HUDEP-2 (cell line): ENCODE measurements at regions not wholly inside any gene's neighbourhood (a gene's known extent, or its start where the extent isn't known, plus 50 kb on each side); places are given as distances from the start of the nearest gene placed in this dataset.

ENCODE experiments used
- DNase-seq, 76 experiments: peaks; one replicate each; lab custom pipeline; 2025; ENCODE audit not compliant: unreplicated experiment in 76 of 76; lab: John Stamatoyannopoulos, UW

DNA sequence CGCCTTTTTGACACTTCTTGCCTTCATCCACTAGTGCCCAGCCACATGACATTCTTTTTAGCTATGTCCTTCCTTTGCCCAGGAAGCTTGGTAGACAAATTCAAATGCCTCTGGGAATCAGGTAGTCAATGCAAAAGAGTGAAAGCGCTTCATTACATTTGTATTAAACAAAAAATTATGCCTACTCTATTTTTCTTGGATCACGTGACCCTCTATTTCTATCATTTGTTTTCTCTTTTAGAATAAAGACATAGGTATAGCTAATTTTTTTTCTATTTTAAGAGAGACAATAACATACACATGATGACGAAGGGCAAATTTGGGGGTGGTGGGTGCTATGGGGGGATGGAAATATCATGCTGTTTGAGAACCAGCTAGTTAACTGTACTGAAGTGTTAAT lies 384.8 kb downstream of the C3orf38 start:
- DNase-seq: no peak

- DNase-seq: no peak
Observed at GRCh38 chr3:88535563-88535962, 385.8 kb downstream of the C3orf38 start.

GRCh38 chr3:88542916-88543315 lies 393.2 kb downstream of the C3orf38 start:
- no peak for DNase-seq

DNA sequence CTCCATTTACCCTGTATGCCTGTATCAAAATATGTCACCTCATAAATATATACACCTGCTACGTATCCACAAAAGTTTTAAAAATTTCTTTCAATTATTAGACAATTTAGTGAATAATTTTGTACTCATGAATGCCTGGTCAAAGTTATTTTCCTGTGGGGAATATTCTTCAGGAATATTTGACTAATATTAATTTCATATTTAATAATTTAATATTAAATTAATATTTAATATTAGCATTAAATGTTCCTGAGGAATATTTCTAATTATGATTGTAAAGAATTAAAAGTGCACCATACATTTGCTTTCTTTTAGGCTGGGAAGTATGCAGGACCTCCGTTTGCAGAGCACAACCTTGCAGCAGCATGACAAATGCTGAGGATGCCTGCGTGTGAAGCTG lies 422.7 kb downstream of the C3orf38 start:
- no peak for DNase-seq

DNA sequence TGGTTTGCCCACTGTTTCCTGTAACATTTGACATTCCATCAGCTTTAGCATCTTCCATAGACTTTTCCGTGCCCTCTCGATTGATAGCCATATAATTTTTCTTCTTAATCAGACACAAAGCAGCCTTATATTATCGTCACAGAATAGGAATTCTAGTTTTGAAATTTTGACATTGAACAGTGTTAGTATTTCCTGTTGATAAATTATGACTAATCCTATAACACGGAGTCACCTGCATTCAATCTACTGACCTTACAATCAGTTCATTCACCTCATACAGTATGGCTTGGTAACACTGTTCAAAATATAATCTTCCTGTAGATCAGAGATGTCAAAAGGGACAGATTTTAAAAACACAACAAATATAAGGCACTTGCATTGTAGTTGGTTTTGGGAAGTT lies 423.7 kb downstream of the C3orf38 start:
- no peak for DNase-seq

DNA sequence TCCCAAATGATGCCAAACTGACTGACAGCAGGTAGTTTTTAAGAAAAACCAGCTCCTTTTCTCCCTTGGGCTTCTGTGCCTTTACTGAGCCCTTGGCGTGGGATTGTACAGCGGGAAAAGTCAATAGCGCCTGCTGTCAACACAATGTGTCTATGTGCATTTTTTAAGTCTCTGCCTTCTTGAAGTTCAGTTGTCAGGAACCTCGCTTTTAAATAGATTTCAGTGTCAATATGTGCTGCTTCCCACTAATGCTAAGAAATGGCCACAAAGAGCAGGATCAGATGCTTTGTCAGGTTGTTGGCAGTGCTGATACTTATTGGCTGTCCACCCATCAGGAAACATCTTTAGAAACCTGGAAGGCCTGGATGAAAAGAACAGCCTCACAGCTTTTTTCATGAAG lies 424.4 kb downstream of the C3orf38 start:
- no peak for DNase-seq

- DNase-seq: no peak
Observed at GRCh38 chr3:88584451-88584850, 434.7 kb downstream of the C3orf38 start.

DNA sequence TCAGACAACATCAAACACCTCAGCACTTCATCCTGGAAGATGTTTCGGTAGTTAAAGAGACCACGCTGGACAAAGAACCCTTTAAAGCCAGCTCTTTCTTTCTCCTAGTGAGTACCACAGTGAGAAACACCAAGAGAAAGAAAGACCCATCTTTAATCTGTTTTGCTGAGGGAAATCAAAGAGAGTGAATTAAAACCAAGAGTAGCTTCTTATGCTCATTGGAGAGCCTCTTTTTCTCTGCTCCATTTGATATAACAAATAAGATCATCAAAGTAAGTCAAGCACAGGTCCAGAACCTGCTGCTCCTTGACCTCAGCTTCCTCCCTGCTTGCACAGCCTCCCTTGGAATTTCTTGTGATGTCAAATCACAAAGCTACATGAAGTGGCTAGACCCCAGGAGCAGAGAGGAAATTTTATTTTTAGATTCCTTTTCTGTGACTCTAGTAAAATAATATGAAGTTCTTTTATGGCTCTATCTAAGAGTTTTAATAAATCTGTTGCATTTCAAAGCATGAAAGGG lies 436.4 kb downstream of the C3orf38 start:
- DNase-seq: no peak

DNA sequence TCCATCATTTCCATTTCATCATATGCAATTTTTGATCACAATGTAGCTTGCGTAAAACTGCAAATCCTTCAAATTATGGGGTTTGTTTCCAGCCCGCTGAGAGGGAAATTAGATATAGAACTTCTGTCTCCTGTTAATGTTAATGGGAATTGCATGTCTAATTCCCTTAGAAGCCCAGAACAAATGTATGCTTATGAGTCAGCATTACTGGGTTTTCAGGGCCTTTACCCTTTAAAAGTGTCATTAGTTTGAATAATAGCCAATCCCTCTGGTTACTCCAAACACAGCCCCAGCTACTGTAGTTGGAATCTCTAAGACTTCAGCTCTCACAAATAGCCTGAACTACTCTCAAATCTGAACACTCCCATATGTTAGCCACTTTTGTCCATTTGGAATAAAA lies 439.4 kb downstream of the C3orf38 start:
- no peak for DNase-seq

GRCh38 chr3:88595026-88595425 lies 445.3 kb downstream of the C3orf38 start:
- peak in 2 of 76 experiments; percentile 14 to 15 for DNase-seq

DNA sequence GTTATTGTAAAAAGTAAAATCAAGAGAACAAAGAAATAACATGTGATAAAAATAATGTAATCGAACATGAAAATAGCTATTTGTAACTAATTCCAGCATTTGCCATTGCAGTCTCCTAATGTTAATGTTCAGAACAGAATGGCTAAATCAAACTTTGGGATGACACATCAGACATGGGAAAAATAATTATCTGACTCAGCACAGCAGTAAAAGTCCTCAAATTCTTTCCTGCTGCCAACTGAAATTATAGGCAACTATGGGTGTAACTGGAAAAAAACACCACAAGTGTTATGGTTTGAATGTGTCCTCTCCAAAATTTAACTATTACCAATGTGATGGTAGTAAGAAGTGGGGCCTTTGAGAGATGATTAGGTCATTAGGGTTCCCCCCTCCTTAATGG lies 446.7 kb downstream of the C3orf38 start:
- no peak for DNase-seq

- no peak for DNase-seq
Observed at GRCh38 chr3:88610820-88611219, 461.1 kb downstream of the C3orf38 start.

GRCh38 chr3:88611826-88612326 lies 462.1 kb downstream of the C3orf38 start:
- peak in 4 of 76 experiments; percentile 4 to 45 (median 17) for DNase-seq

DNA sequence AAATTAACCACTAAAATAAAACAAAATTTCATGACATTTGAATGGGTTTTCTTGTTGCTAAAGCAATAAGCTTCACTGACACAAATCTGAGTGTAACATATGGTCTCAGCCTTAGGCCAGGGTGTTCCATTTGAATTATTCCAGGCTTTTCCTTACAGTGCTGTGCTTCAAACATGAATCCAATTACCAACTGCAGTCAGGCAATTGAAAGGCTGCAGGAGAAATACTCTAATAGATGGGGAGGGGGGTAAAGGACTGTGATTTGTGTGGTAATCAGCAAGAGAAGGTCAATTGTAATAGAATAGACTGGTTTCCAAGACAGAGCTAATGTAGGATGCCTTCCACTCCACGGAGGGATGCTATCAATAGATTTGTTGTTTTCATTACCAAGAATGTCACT lies 466.7 kb downstream of the C3orf38 start:
- no peak for DNase-seq

GRCh38 chr3:88617283-88617682 lies 467.5 kb downstream of the C3orf38 start:
- DNase-seq: no peak

DNA sequence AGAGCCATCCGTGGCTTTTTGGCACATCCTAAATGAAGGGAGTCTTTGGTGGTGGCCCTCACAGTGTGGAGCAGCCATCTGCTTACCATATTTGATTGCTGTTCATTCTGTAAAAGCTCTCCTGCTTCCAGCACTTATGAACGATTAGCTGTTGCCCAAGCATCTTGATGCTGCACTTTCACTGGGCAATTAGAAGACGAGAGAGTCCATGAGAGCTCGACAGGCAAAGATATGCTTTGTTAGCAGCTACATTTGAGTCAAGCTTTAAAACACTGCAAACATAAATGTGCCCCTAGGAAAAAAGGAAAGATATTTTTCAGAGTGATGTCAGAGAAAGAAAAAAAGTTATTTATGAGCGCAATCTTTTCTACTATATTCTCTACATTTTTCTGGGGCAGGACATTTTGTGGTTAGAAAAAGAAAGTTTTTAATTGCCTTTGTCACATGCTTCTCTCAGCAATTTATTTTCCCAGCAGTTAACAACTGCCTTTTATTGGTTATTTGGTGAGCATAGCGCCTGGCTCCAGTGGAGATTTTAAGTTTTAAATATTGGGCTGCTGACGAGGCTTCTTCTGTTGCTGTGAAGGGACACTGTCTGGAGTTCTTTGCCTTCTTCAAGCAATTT lies 468.4 kb downstream of the C3orf38 start:
- DNase-seq: no peak

- DNase-seq: no peak
Observed at GRCh38 chr3:88621586-88621985, 471.8 kb downstream of the C3orf38 start.

- DNase-seq: no peak
Observed at GRCh38 chr3:88623709-88624108, 473.9 kb downstream of the C3orf38 start.

- DNase-seq: no peak
Observed at GRCh38 chr3:88626456-88627120, 476.8 kb downstream of the C3orf38 start.

GRCh38 chr3:88628901-88629300 lies 478.5 kb upstream of the EPHA3 start:
- DNase-seq: no peak

GRCh38 chr3:88632226-88632625 lies 475.2 kb upstream of the EPHA3 start:
- no peak for DNase-seq

GRCh38 chr3:88640581-88640980 lies 466.8 kb upstream of the EPHA3 start:
- DNase-seq: no peak
